Kidney epithelial cell (primary cell): ENCODE measurements at regions not wholly inside any gene's neighbourhood (a gene's known extent, or its start where the extent isn't known, plus 50 kb on each side); places are given as distances from the start of the nearest gene placed in this dataset.

ENCODE experiments used
- DNase-seq: peaks from one replicate; pipeline ENCODE4 v3.0.0-alpha.2; 2010; ENCODE audit warnings: low read depth
- H3K27me3 ChIP-seq: 2 replicates; pipeline ENCODE4 v1.6.0; 2011; ENCODE audit warnings: low read length; ENCODE audit not compliant: control insufficient read depth, insufficient read depth
- H3K36me3 ChIP-seq: 2 replicates; pipeline ENCODE4 v1.5.1; 2011; ENCODE audit warnings: low read length; ENCODE audit not compliant: control insufficient read depth, insufficient read depth
- H3K4me3 ChIP-seq: 2 replicates; pipeline ENCODE4 v1.5.1; 2011; ENCODE audit warnings: low read depth, mild to moderate bottlenecking, control low read depth, low read length
- CTCF ChIP-seq: IDR thresholded peaks from 2 replicates; pipeline ENCODE4 v1.5.1; 2011; ENCODE audit warnings: mild to moderate bottlenecking, moderate library complexity, low read length, control low read depth, inconsistent platforms; ENCODE audit not compliant: insufficient read depth, poor library complexity, severe bottlenecking

DNA sequence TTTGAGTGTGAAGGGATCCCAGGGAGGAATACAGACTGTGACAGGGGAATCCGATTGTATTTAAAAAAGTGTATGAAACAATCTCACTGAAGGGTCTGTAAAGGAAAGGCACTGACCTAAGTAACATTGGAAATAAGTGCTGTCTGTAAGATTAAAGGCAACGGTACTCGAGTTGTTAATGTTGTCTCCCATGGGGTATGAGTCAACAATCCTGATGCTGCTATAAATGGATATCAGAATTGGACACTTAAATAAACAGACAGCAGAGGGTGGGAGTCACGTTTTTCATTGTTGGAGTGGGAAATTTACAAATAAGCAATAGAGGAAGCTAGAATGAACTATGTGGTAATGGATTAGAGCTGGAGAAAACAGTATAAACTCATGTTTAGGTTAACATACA is 452.4 kb upstream of the RGPD4 start:
- Histone ChIP-seq H3K27me3 (no peaks in the 10 kb centered on the region), H3K36me3 (no peaks in the 10 kb centered on the region), H3K4me3 (no peak overlapping the region)
- no peak for TF ChIP-seq CTCF
- no peak for DNase-seq

DNA sequence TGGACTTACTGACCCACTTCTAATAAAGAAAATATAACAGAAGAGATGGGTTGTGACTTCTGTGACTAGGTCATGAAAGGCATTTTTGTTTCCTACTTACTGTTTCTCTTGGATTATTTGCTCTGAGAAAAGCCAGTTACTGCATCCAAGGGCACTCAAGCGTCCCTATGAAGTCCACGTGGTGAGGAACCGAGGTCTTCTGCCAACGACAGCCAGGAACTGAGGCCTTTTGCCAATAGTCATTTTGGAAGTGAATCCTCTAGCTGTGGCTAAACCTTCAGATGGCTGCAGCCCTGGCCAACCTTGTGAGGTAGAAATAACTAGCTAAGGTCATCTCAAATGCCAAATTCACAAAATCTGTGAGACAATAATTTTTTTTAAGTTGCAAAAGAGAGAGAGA is 449.8 kb upstream of the RGPD4 start:
- no peak for TF ChIP-seq CTCF
- no peak for DNase-seq
- Histone ChIP-seq H3K4me3 (no peak overlapping the region), H3K27me3 (no peaks in the 10 kb centered on the region), H3K36me3 (no peaks in the 10 kb centered on the region)

DNA sequence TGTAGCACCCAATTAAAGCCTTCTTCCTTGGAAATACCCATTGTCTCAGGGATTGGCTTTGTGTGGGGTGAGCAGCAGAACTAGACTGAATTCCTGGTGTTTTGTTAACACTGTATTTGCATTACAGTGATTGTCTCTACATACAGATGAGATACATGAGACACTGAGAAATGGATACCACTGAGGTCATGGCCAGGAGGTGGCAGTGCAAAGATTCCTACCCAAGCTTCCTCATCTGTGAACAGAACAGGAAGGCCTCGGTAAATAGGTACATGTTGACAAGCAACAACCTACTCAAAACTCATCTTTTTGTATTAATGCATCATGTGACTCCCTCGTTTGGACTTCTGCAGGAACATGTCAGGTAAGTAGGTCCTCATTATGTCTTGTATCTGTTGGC is 445.8 kb upstream of the RGPD4 start:
- Histone ChIP-seq H3K4me3 (no peak overlapping the region), H3K36me3 (no peaks in the 10 kb centered on the region), H3K27me3 (no peaks in the 10 kb centered on the region)
- TF ChIP-seq CTCF: no peak
- no peak for DNase-seq

DNA sequence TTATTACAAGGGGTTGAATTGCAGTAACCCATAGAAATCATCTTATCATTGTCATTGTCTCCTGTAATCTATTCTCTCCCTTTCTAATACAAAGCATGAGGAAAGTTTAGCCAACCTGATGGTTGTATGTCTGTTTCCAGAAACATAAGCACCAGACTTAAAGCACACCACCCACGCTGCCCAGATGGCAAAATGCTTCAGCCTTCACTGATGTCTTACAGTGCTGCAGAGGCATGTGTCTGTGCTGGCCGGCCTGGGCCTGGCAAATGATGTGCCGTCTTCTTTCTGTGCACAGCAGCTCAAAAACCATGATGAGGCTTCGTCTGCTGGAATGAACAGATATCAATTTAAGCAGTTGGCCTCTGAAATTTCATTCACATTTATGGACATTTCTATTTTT is 443.0 kb upstream of the RGPD4 start:
- no peak for TF ChIP-seq CTCF
- no peaks in the 10 kb centered on the region for H3K36me3 ChIP-seq
- no peak overlapping the region for H3K4me3 ChIP-seq
- no peaks in the 10 kb centered on the region for H3K27me3 ChIP-seq
- no peak for DNase-seq

GRCh38 chr2:107384422-107384821 is 442.3 kb upstream of the RGPD4 start:
- H3K36me3 ChIP-seq: no peaks in the 10 kb centered on the region
- DNase-seq: no peak
- no peak for TF ChIP-seq CTCF

GRCh38 chr2:107385921-107386320 is 440.8 kb upstream of the RGPD4 start:
- no peaks in the 10 kb centered on the region for H3K27me3 ChIP-seq
- H3K36me3 ChIP-seq: no peaks in the 10 kb centered on the region
- no peak for TF ChIP-seq CTCF
- no peak for DNase-seq
- H3K4me3 ChIP-seq: no peak overlapping the region

More at GRCh38 chr2:107384422-107384821, 442.3 kb upstream of the RGPD4 start:
- Histone ChIP-seq H3K27me3 (no peaks in the 10 kb centered on the region), H3K4me3 (no peak overlapping the region)
